IMR-90 (cell line): ENCODE measurements at regions not wholly inside any gene's neighbourhood (a gene's known extent, or its start where the extent isn't known, plus 50 kb on each side); places are given as distances from the start of the nearest gene placed in this dataset.
"Not testable (repeated sequence)": the region's sequence is repeated elsewhere in the genome, so short reads cannot be mapped to it uniquely, and the experiment has no call there.

Experiments
- ATAC-seq: fragments of 200-7000 bp; cut with Tn5 transposase; 2 replicates; pipeline ENCODE4 v1.9.1; 2020; ENCODE audit warnings: low read depth, mild to moderate bottlenecking, moderate library complexity
- BruUV-seq: library from RNA; stranded (reverse); fragments of 400-500 nt; replicated peaks from 2 replicates; lab custom pipeline; 2021; lab: Mats Ljungman, UMichigan
- CTCF ChIA-PET: fragments of 300-600 bp; formaldehyde crosslinking; extraction: SDS; loops from one replicate; lab custom pipeline; 2021; ENCODE audit warnings: antibody characterized with exemption; lab: Yijun Ruan, JAX
- POLR2A ChIA-PET: fragments of 300-600 bp; sonication (Branson Sonifier 250); formaldehyde crosslinking; loops from one replicate; lab custom pipeline; 2022; ENCODE audit warnings: antibody characterized with exemption; ENCODE audit not compliant: unreplicated experiment; lab: Charles Lee
- DNase-seq: peaks from one replicate; pipeline ENCODE4 v3.0.0; 2013
- H2AFZ ChIP-seq: replicated peaks from 2 replicates; pipeline ENCODE3; 2013; ENCODE audit warnings: low read length, mild to moderate bottlenecking; ENCODE audit not compliant: poor library complexity
- H2AK5ac ChIP-seq: 2 replicates; pipeline ENCODE4 v1.6.1; 2013; ENCODE audit warnings: low read depth, low read length, inconsistent platforms
- H2AK9ac ChIP-seq: replicated peaks from 2 replicates; pipeline ENCODE3; 2013; ENCODE audit warnings: mild to moderate bottlenecking, low read depth, low read length, moderate library complexity; ENCODE audit not compliant: poor library complexity
- H2BK120ac ChIP-seq: 2 replicates; pipeline ENCODE4 v1.6.1; 2013; ENCODE audit warnings: low read depth, low read length, inconsistent platforms
- H2BK15ac ChIP-seq: 3 replicates; pipeline ENCODE4 v1.6.1; 2013; ENCODE audit warnings: low read depth, low read length, inconsistent platforms
- H2BK20ac ChIP-seq: 2 replicates; pipeline ENCODE4 v1.6.1; 2013; ENCODE audit warnings: low read depth, mild to moderate bottlenecking, inconsistent platforms, low read length, moderate library complexity
- H2BK5ac ChIP-seq: 2 replicates; pipeline ENCODE4 v1.6.1; 2013; ENCODE audit warnings: mild to moderate bottlenecking, low read depth, low read length, inconsistent platforms; ENCODE audit not compliant: poor library complexity, severe bottlenecking
- H3K14ac ChIP-seq: replicated peaks from 2 replicates; pipeline ENCODE4 v1.6.1; 2013; ENCODE audit warnings: low read depth, low read length, inconsistent platforms
- H3K18ac ChIP-seq: 2 replicates; pipeline ENCODE4 v1.6.1; 2013; ENCODE audit warnings: low read depth, low read length, control low read depth
- H3K23ac ChIP-seq: 2 replicates; pipeline ENCODE4 v1.6.1; 2013; ENCODE audit warnings: low read depth, low read length, inconsistent platforms
- H3K27ac ChIP-seq: 2 replicates; pipeline ENCODE4 v1.5.1; 2013; ENCODE audit warnings: mild to moderate bottlenecking, control low read depth, low read length; ENCODE audit not compliant: insufficient read depth
- H3K27me3 ChIP-seq: 2 replicates; pipeline ENCODE4 v1.6.1; 2013; ENCODE audit warnings: low read length; ENCODE audit not compliant: control insufficient read depth, insufficient read depth
- H3K36me3 ChIP-seq: 2 replicates; pipeline ENCODE4 v1.6.1; 2013; ENCODE audit warnings: low read length, mixed read lengths; ENCODE audit not compliant: control insufficient read depth, insufficient read depth
- H3K4ac ChIP-seq: 2 replicates; pipeline ENCODE4 v1.6.1; 2013; ENCODE audit warnings: low read depth, low read length, inconsistent platforms
- H3K4me1 ChIP-seq: 2 replicates; pipeline ENCODE4 v1.6.1; 2013; ENCODE audit warnings: low read length, mixed read lengths; ENCODE audit not compliant: control insufficient read depth, insufficient read depth
- H3K4me2 ChIP-seq: 2 replicates; pipeline ENCODE4 v1.6.1; 2013; ENCODE audit warnings: low read depth, mild to moderate bottlenecking, control low read depth, low read length, moderate library complexity
- H3K4me3 ChIP-seq: 2 replicates; pipeline ENCODE4 v1.5.1; 2013; ENCODE audit warnings: low read depth, mild to moderate bottlenecking, control low read depth, low read length, moderate library complexity; ENCODE audit not compliant: insufficient read depth
- H3K56ac ChIP-seq: 2 replicates; pipeline ENCODE4 v1.6.1; 2013; ENCODE audit warnings: low read length, inconsistent platforms; ENCODE audit not compliant: insufficient read depth; ENCODE audit errors: extremely low read depth
- H3K79me1 ChIP-seq, 2 experiments: 2 replicates each; pipeline ENCODE4 v1.6.1; 2013; ENCODE audit warnings: low read length in 2 of 2, inconsistent platforms in 1 of 2, low read depth in 1 of 2
- H3K9ac ChIP-seq: 2 replicates; pipeline ENCODE4 v1.6.1; 2013; ENCODE audit warnings: low read depth, low read length, control low read depth
- H3K9me1 ChIP-seq: 2 replicates; pipeline ENCODE4 v1.6.1; 2013; ENCODE audit warnings: low read length, inconsistent platforms; ENCODE audit not compliant: insufficient read depth
- H3K9me3 ChIP-seq: 2 replicates; pipeline ENCODE4 v1.6.1; 2013; ENCODE audit warnings: low read length; ENCODE audit not compliant: control insufficient read depth, insufficient read depth
- H4K20me1 ChIP-seq: 2 replicates; pipeline ENCODE4 v1.6.1; 2013; ENCODE audit warnings: low read length, inconsistent platforms; ENCODE audit not compliant: insufficient read depth
- H4K5ac ChIP-seq: 2 replicates; pipeline ENCODE4 v1.6.1; 2013; ENCODE audit warnings: mild to moderate bottlenecking, low read depth, low read length, control low read depth
- H4K8ac ChIP-seq, 2 experiments: 2 replicates each; pipeline ENCODE4 v1.6.1; 2013; ENCODE audit warnings: low read depth in 2 of 2, low read length in 2 of 2, control low read depth in 1 of 2, inconsistent platforms in 1 of 2
- H4K91ac ChIP-seq: 2 replicates; pipeline ENCODE4 v1.6.1; 2013; ENCODE audit warnings: low read depth, low read length, inconsistent platforms; ENCODE audit not compliant: insufficient read depth
- BHLHE40 ChIP-seq: fragments of 150-350 bp; IDR thresholded peaks from 2 replicates; pipeline ENCODE4 v1.6.1; 2016; ENCODE audit warnings: mild to moderate bottlenecking, low read depth, low read length
- CHD1 ChIP-seq: IDR thresholded peaks from 2 replicates; pipeline ENCODE4 v1.6.1; 2012; ENCODE audit warnings: low read depth, low read length, improper control_type of control experiment
- MXI1 ChIP-seq: IDR thresholded peaks from 2 replicates; pipeline ENCODE4 v1.6.1; 2012; ENCODE audit warnings: low read depth, mild to moderate bottlenecking, low read length, moderate library complexity, borderline replicate concordance
- NFE2L2 ChIP-seq: fragments of 150-350 bp; IDR thresholded peaks from 2 replicates; pipeline ENCODE4 v1.6.1; 2016; ENCODE audit warnings: low read depth, mild to moderate bottlenecking, low read length
- RAD21 ChIP-seq: IDR thresholded peaks from 2 replicates; pipeline ENCODE4 v1.6.1; 2012; ENCODE audit warnings: low read length, improper control_type of control experiment
- RCOR1 ChIP-seq: IDR thresholded peaks from 2 replicates; pipeline ENCODE4 v1.6.1; 2012; ENCODE audit warnings: mild to moderate bottlenecking, low read length, improper control_type of control experiment; ENCODE audit not compliant: insufficient replicate concordance
- SMC3 ChIP-seq: fragments of 150-350 bp; IDR thresholded peaks from 2 replicates; pipeline ENCODE4 v1.6.1; 2016; ENCODE audit warnings: low read depth, mild to moderate bottlenecking, antibody characterized with exemption, low read length, moderate library complexity
- WGBS, 2 experiments: methylation state at CpG; one replicate each; pipeline versions ENCODE4 v1.1.5 to v1.1.7; 2013; ENCODE audit warnings: missing lambda C conversion rate in 2 of 2; ENCODE audit not compliant: insufficient read length in 1 of 2; ENCODE audit errors: extremely low coverage in 2 of 2; 5-methylcytosine and 5-hydroxymethylcytosine counted together
- dilution Hi-C: fragments of 300-500 bp; cut with HindIII; formaldehyde crosslinking; loops from one replicate; pipeline ENCODE4 v1.14.3; 2018; ENCODE audit warnings: low sequenced_read_pairs; ENCODE audit not compliant: unreplicated experiment
- in situ Hi-C: fragments of 300-500 bp; cut with MboI; formaldehyde crosslinking; loops from 3 replicates; pipeline ENCODE4 v1.14.3; 2019; ENCODE audit warnings: low sequenced_read_pairs, inconsistent platforms, mixed read lengths
- intact Hi-C: fragments of 100-400 bp; cut with micrococcal nuclease; formaldehyde crosslinking; loops from 2 replicates; pipeline ENCODE4 v1.10.0; 2022
- TF ChIP-seq, protein P1 (sequence below): fragments of 150-350 bp; IDR thresholded peaks from 2 replicates; pipeline ENCODE4 v1.6.1; 2017; ENCODE audit warnings: mild to moderate bottlenecking, antibody characterized with exemption, low read length, low read depth

DNA sequence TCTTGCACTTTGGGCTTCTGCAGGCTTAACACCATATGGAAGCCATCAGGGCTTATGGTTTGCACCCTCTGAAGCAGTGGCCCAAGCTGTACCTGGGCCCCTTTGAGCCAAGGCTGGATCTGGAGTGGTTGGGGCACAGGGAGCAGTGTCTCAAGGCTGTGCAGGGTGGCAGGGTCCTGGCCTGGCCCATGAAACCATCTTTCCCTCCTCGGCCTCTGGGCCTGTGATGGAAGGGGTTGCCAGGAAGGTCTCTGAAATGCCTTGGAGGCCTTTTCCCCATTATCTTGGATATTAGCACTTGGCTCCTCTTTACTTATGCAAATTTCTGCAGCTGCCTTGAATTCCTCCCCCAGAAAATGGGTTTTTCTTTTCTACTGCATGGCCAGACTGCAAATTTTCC, 134.7 kb upstream of the USP9X start:
- Histone ChIP-seq H3K14ac (no peak overlapping the region), H3K18ac (no peak overlapping the region), H3K4ac (no peak overlapping the region), H3K27ac (no peak overlapping the region), H3K4me1 (peaks cover 2% of the 10 kb centered on the region; the same call in 1 of the 2 replicates), H2BK15ac (no peak overlapping the region), H2AK5ac (no peak overlapping the region), H3K9me3 (no peaks in the 10 kb centered on the region), H2BK120ac (no peak overlapping the region), H3K56ac (no peak overlapping the region), H3K4me2 (no peak overlapping the region), H2BK20ac (no peak overlapping the region), H4K5ac (no peak overlapping the region), H3K9ac (no peak overlapping the region), H3K9me1 (no peaks in the 10 kb centered on the region), H4K91ac (no peak overlapping the region), H3K23ac (no peak overlapping the region), H3K79me1 (no peaks in the 10 kb centered on the region), H3K36me3 (no peaks in the 10 kb centered on the region), H4K8ac (no peak overlapping the region), H2AK9ac (no peak overlapping the region), H2BK5ac (no peak overlapping the region), H3K4me3 (no peak overlapping the region), H3K27me3 (no peaks in the 10 kb centered on the region), H2AFZ (no peak overlapping the region), H4K20me1 (no peaks in the 10 kb centered on the region)
- dilution Hi-C loops (no loop called here), in situ Hi-C loops (no loop called here), intact Hi-C loops (no loop called here)
- CTCF ChIA-PET = no interaction called here
- POLR2A ChIA-PET = no interaction called here
- DNase-seq (no peak), ATAC-seq (no peak)
- no TSS peak for BruUV-seq
- WGBS, 2 experiments = no CpG with 5 or more reads among the region's 1 CpG
- TF ChIP-seq NFE2L2 (no peak), CHD1 (no peak), RCOR1 (no peak), SMC3 (no peak), MXI1 (no peak), BHLHE40 (no peak), RAD21 (no peak)
- TF ChIP-seq, protein P1, sequence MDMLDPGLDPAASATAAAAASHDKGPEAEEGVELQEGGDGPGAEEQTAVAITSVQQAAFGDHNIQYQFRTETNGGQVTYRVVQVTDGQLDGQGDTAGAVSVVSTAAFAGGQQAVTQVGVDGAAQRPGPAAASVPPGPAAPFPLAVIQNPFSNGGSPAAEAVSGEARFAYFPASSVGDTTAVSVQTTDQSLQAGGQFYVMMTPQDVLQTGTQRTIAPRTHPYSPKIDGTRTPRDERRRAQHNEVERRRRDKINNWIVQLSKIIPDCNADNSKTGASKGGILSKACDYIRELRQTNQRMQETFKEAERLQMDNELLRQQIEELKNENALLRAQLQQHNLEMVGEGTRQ = no peak

DNA sequence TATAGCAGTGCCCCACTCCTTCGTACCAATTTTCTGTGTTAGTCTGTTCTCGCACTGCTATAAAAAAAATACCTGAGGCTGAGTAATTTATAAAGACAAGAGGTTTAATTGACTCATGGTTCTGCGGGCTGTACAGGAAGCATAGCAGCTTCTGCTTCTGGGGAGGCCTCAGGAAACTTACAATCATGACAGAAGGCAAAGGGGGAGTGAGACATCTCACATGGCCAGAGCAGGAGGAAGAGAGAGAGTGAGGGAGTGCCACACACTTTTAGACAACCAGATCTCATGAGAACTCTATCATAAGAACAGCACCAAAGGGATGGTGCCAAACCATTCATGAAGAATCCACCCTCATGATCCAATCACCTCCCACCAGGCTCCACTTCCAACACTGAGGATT, 133.8 kb upstream of the USP9X start:
- H4K5ac ChIP-seq, H3K14ac ChIP-seq, H2BK120ac ChIP-seq, H4K91ac ChIP-seq, H3K4me2 ChIP-seq, H3K4ac ChIP-seq, H3K23ac ChIP-seq, H2AK9ac ChIP-seq, dilution Hi-C loops, H3K9ac ChIP-seq, H3K18ac ChIP-seq, H2AK5ac ChIP-seq, H4K20me1 ChIP-seq, H3K36me3 ChIP-seq, H4K8ac ChIP-seq, H2BK15ac ChIP-seq, H3K27ac ChIP-seq, in situ Hi-C loops, POLR2A ChIA-PET, H3K4me3 ChIP-seq, H3K27me3 ChIP-seq, H3K9me1 ChIP-seq, CTCF ChIA-PET, DNase-seq, H3K56ac ChIP-seq, H3K79me1 ChIP-seq, H2BK5ac ChIP-seq, ATAC-seq, H2AFZ ChIP-seq, intact Hi-C loops, H3K4me1 ChIP-seq, H2BK20ac ChIP-seq, H3K9me3 ChIP-seq, BruUV-seq: not testable (repeated sequence)
- WGBS, 2 experiments = no CpG with 5 or more reads among the region's 3 CpGs
